NCI-H2081 treated with DMSO at 0.1 percent for 48 hours (cell line): ENCODE measurements at regions not wholly inside any gene's neighbourhood (a gene's known extent, or its start where the extent isn't known, plus 50 kb on each side); places are given as distances from the start of the nearest gene placed in this dataset.

Source experiments
- DNase-seq: peaks from one replicate; lab custom pipeline; 2025; lab: John Stamatoyannopoulos, UW

- no peak for DNase-seq
Observed at GRCh38 chr15:62612183-62612733, 430.3 kb upstream of the TPM1 start.

GRCh38 chr15:62612771-62613170, 429.8 kb upstream of the TPM1 start:
- DNase-seq: no peak

GRCh38 chr15:62616746-62617145, 425.8 kb upstream of the TPM1 start:
- DNase-seq: no peak

GRCh38 chr15:62617741-62618140, 424.8 kb upstream of the TPM1 start:
- DNase-seq: no peak

GRCh38 chr15:62618432-62618831, 424.1 kb upstream of the TPM1 start:
- DNase-seq: no peak

- no peak for DNase-seq
Observed at GRCh38 chr15:62618846-62619504, 423.6 kb upstream of the TPM1 start.

- DNase-seq: no peak
Observed at GRCh38 chr15:62619526-62619925, 423.0 kb upstream of the TPM1 start.

GRCh38 chr15:62622775-62623174, 419.8 kb upstream of the TPM1 start:
- DNase-seq: no peak

GRCh38 chr15:62624547-62625378, 417.8 kb upstream of the TPM1 start:
- DNase-seq: no peak

GRCh38 chr15:62625429-62626033, 417.0 kb upstream of the TPM1 start:
- DNase-seq: no peak

- no peak for DNase-seq
Observed at GRCh38 chr15:62626903-62627302, 415.6 kb upstream of the TPM1 start.

- no peak for DNase-seq
Observed at GRCh38 chr15:62631076-62631724, 411.3 kb upstream of the TPM1 start.

- DNase-seq: no peak
Observed at GRCh38 chr15:62636823-62637573, 405.5 kb upstream of the TPM1 start.

- no peak for DNase-seq
Observed at GRCh38 chr15:62637574-62637897, 405.0 kb upstream of the TPM1 start.

- DNase-seq: no peak
Observed at GRCh38 chr15:62637950-62638619, 404.5 kb upstream of the TPM1 start.

- DNase-seq: no peak
Observed at GRCh38 chr15:62639432-62639831, 403.1 kb upstream of the TPM1 start.

- no peak for DNase-seq
Observed at GRCh38 chr15:62639906-62640605, 402.5 kb upstream of the TPM1 start.

GRCh38 chr15:62641825-62642224, 400.7 kb upstream of the TPM1 start:
- no peak for DNase-seq

- DNase-seq: no peak
Observed at GRCh38 chr15:62643572-62643971, 399.0 kb upstream of the TPM1 start.

- no peak for DNase-seq
Observed at GRCh38 chr15:62644216-62644888, 398.2 kb upstream of the TPM1 start.
